GM23338 (cell line): ENCODE measurements at regions not wholly inside any gene's neighbourhood (a gene's known extent, or its start where the extent isn't known, plus 50 kb on each side); places are given as distances from the start of the nearest gene placed in this dataset.

Experiments used
- CREB1 ChIP-seq: fragments of 250-450 bp; sonication (Bioruptor Pico); IDR thresholded peaks from 2 replicates; pipeline ENCODE4 v1.5.0; 2020; ENCODE audit warnings: low read depth, mild to moderate bottlenecking, moderate library complexity
- CTCF ChIP-seq, 2 experiments: fragments of 200-600 bp in 1 of 2; sonication (generic) in 1 of 2; conservative IDR thresholded peaks; 2 replicates each; pipeline versions ENCODE4 v1.5.1 to v1.6.1; 2016 to 2017; ENCODE audit warnings: antibody characterized with exemption in 2 of 2, low read depth in 2 of 2, mild to moderate bottlenecking in 2 of 2, moderate library complexity in 1 of 2
- EZH2 ChIP-seq: fragments of 200-600 bp; sonication (generic); IDR thresholded peaks from one replicate; pipeline ENCODE4 v1.8.0; 2017; ENCODE audit warnings: antibody characterized with exemption, mild to moderate bottlenecking, low read depth; ENCODE audit not compliant: unreplicated experiment
- EZH2phosphoT487 ChIP-seq: fragments of 200-600 bp; sonication (generic); IDR thresholded peaks from one replicate; pipeline ENCODE4 v1.8.1; 2018; ENCODE audit warnings: antibody characterized with exemption; ENCODE audit not compliant: unreplicated experiment
- JUNB ChIP-seq: IDR thresholded peaks from one replicate; pipeline ENCODE4 v1.6.1; 2016; ENCODE audit warnings: antibody characterized with exemption; ENCODE audit not compliant: unreplicated experiment
- POLR2AphosphoS5 ChIP-seq: IDR thresholded peaks from 2 replicates; pipeline ENCODE4 v1.6.1; 2016; ENCODE audit warnings: antibody characterized with exemption, low read depth
- REST ChIP-seq: IDR thresholded peaks from one replicate; pipeline ENCODE4 v1.6.1; 2018; ENCODE audit warnings: antibody characterized with exemption; ENCODE audit not compliant: unreplicated experiment
- ZNF331 ChIP-seq: fragments of 250-450 bp; sonication (Bioruptor Pico); IDR thresholded peaks from 2 replicates; pipeline ENCODE4 v1.5.0; 2020; ENCODE audit warnings: low read depth, mild to moderate bottlenecking, moderate library complexity

- TF ChIP-seq CTCF (conservative IDR thresholded peaks at IDR 0.05; ENCODE audit: low read depth in 2 of 2) (no peak), POLR2AphosphoS5 (no peak), EZH2 (no peak), CREB1 (no peak), EZH2phosphoT487 (no peak), ZNF331 (CRISPR knock-in tag) (no peak), REST (no peak), JUNB (no peak)
These were observed 93.9 kb downstream of the SEPTIN7 start for GRCh38 chr7:35894721-35895120.
